DND-41 (cell line): ENCODE measurements at regions not wholly inside any gene's neighbourhood (a gene's known extent, or its start where the extent isn't known, plus 50 kb on each side); places are given as distances from the start of the nearest gene placed in this dataset.

ENCODE experiments used
- ATAC-seq: fragments of 200-7000 bp; cut with Tn5 transposase; 3 replicates; pipeline ENCODE4 v1.9.1; 2021; ENCODE audit warnings: low read depth; ENCODE audit not compliant: insufficient read depth
- DNase-seq: peaks from one replicate; pipeline ENCODE4 v3.0.0-alpha.2; 2020
- H2AFZ ChIP-seq: 2 replicates; pipeline ENCODE4 v1.6.0; 2012; ENCODE audit warnings: low read depth, low read length
- H3K27ac ChIP-seq: 2 replicates; pipeline ENCODE4 v1.5.1; 2012; ENCODE audit warnings: low read length, inconsistent platforms
- H3K27me3 ChIP-seq: fragments of 200-600 bp; sonication (generic); 2 replicates; pipeline ENCODE4 v1.6.0; 2012; ENCODE audit warnings: low read length, mild to moderate bottlenecking, inconsistent platforms; ENCODE audit not compliant: insufficient read depth, poor library complexity
- H3K36me3 ChIP-seq: 2 replicates; pipeline ENCODE4 v1.5.1; 2012; ENCODE audit warnings: low read length, inconsistent platforms; ENCODE audit not compliant: insufficient read depth
- H3K4me1 ChIP-seq: 2 replicates; pipeline ENCODE4 v1.5.1; 2012; ENCODE audit warnings: mild to moderate bottlenecking, low read length; ENCODE audit not compliant: insufficient read depth
- H3K4me2 ChIP-seq: 2 replicates; pipeline ENCODE4 v1.6.0; 2012; ENCODE audit warnings: mild to moderate bottlenecking, moderate library complexity, low read length, inconsistent platforms; ENCODE audit not compliant: insufficient read depth
- H3K4me3 ChIP-seq, 2 experiments: fragments of 200-600 bp in 1 of 2; shearing (Covaris generic) in 1 of 2; 2 replicates each; pipeline ENCODE4 v1.5.1; 2012 to 2016; ENCODE audit warnings: inconsistent platforms in 2 of 2, low read length in 2 of 2, mild to moderate bottlenecking in 2 of 2, low read depth in 1 of 2, moderate library complexity in 1 of 2
- H3K79me2 ChIP-seq: 2 replicates; pipeline ENCODE4 v1.6.0; 2012; ENCODE audit warnings: low read length, inconsistent platforms; ENCODE audit not compliant: insufficient read depth
- H3K9ac ChIP-seq: 2 replicates; pipeline ENCODE4 v1.6.0; 2012; ENCODE audit warnings: low read depth, mild to moderate bottlenecking, inconsistent platforms, low read length, moderate library complexity
- H3K9me3 ChIP-seq: 2 replicates; pipeline ENCODE4 v1.5.1; 2012; ENCODE audit warnings: low read length, moderate library complexity, mild to moderate bottlenecking, inconsistent platforms; ENCODE audit not compliant: insufficient read depth, severe bottlenecking
- H4K20me1 ChIP-seq: 2 replicates; pipeline ENCODE4 v1.6.0; 2012; ENCODE audit warnings: low read length; ENCODE audit not compliant: insufficient read depth
- CTCF ChIP-seq: IDR thresholded peaks from 2 replicates; pipeline ENCODE4 v1.5.1; 2012; ENCODE audit warnings: borderline replicate concordance, low read length, moderate library complexity, mild to moderate bottlenecking; ENCODE audit not compliant: poor library complexity, severe bottlenecking; ENCODE audit errors: extremely low read depth
- EZH2 ChIP-seq: IDR thresholded peaks from 3 replicates; pipeline ENCODE4 v1.6.1; 2012; ENCODE audit warnings: borderline replicate concordance, low read depth, mild to moderate bottlenecking, moderate library complexity, low read length, inconsistent platforms; ENCODE audit not compliant: severe bottlenecking

- Histone ChIP-seq H3K4me3 (no peak overlapping the region), H4K20me1 (no peaks in the 10 kb centered on the region), H3K4me2 (no peak overlapping the region), H3K79me2 (no peaks in the 10 kb centered on the region), H2AFZ (no peak overlapping the region), H3K9ac (no peak overlapping the region), H3K27me3 (no peaks in the 10 kb centered on the region), H3K4me1 (no peaks in the 10 kb centered on the region), H3K9me3 (no peaks in the 10 kb centered on the region), H3K36me3 (no peaks in the 10 kb centered on the region), H3K27ac (no peak overlapping the region)
- TF ChIP-seq CTCF = no peak
- no peak for TF ChIP-seq EZH2
- no peak for ATAC-seq
- no peak for DNase-seq
Observed at GRCh38 chr16:86150641-86151238, 251.8 kb downstream of the IRF8 start.

DNA sequence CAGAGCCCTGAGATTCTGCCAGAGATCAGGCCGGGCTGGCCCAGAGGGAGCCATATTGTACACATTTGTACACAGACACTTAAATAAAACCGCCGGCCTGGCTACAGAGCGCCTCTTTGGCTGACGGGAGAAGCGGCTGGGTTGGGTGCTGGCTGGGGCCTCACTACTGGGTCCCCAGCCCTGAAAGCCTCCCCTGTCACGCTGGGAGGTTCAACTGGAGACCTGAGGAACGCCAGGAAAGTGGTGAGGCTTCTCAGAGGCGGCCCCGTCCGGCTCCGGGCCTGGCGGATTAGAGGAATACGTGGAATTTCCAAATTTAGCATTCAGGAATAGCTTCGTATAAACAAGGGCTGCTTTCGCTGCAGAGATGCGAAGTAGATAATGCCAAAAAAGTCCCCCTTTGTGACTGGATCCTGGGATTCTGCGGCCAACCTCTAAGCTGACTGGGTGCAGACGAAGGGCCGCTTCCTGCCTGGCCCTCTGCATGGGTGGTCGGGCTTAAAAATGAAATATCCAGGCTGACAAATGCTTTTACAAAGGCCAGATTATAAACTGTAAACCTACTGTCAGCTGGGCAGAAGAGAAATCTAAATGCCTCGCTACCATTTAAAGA lies 252.4 kb downstream of the IRF8 start:
- Histone ChIP-seq H4K20me1 (no peaks in the 10 kb centered on the region), H3K27ac (no peak overlapping the region), H3K4me2 (no peak overlapping the region), H2AFZ (no peak overlapping the region), H3K9ac (no peak overlapping the region), H3K4me1 (no peaks in the 10 kb centered on the region), H3K79me2 (no peaks in the 10 kb centered on the region), H3K27me3 (no peaks in the 10 kb centered on the region), H3K4me3 (no peak overlapping the region), H3K36me3 (no peaks in the 10 kb centered on the region), H3K9me3 (no peaks in the 10 kb centered on the region)
- DNase-seq = no peak
- TF ChIP-seq EZH2 (no peak), CTCF (no peak)
- no peak for ATAC-seq

DNA sequence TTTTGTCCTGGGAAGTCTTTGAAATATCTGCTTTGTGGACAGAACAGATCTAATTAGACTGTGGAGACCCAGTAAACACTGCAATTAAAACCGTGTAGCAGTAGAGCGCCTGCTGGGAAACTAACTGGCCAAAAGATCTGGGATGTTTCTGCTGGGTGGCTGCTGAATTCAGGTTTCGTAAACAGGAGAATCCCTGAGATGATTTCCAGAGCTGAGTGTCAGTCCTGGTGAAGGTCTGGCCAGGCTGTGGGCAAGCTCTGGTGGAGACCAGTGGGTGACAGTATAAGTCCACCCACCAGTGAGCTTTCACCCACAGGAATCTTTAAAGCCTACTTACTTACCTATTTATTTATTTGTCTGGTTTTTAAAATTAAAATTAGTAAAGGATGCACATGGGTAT lies 257.2 kb downstream of the IRF8 start:
- H2AFZ ChIP-seq = no peak overlapping the region
- no peak overlapping the region for H3K4me3 ChIP-seq
- DNase-seq (no peak), ATAC-seq (no peak)
- H3K4me2 ChIP-seq = no peak overlapping the region
- H3K36me3 ChIP-seq = no peaks in the 10 kb centered on the region
- H3K9ac ChIP-seq = no peak overlapping the region
- no peaks in the 10 kb centered on the region for H3K79me2 ChIP-seq
- no peak overlapping the region for H3K27ac ChIP-seq
- H3K27me3 ChIP-seq = peaks cover 3% of the 10 kb centered on the region
- no peaks in the 10 kb centered on the region for H3K4me1 ChIP-seq
- no peak for TF ChIP-seq EZH2
- TF ChIP-seq CTCF = no peak
- H3K9me3 ChIP-seq = no peaks in the 10 kb centered on the region
- H4K20me1 ChIP-seq = no peaks in the 10 kb centered on the region
